NOMO-1 treated with DMSO at 0.1 percent for 48 hours (cell line): ENCODE measurements at regions not wholly inside any gene's neighbourhood (a gene's known extent, or its start where the extent isn't known, plus 50 kb on each side); places are given as distances from the start of the nearest gene placed in this dataset.
"Not testable (repeated sequence)": the region's sequence is repeated elsewhere in the genome, so short reads cannot be mapped to it uniquely, and the experiment has no call there.

Experiments
- DNase-seq: peaks from one replicate; lab custom pipeline; 2025; ENCODE audit not compliant: unreplicated experiment; lab: John Stamatoyannopoulos, UW

GRCh38 chr3:87796137-87796842 lies 262.5 kb downstream of the CGGBP1 start:
- no peak for DNase-seq

GRCh38 chr3:87795701-87796100 lies 263.1 kb downstream of the CGGBP1 start:
- peak; percentile 12 for DNase-seq

GRCh38 chr3:87793337-87793877 lies 265.4 kb downstream of the CGGBP1 start:
- no peak for DNase-seq

GRCh38 chr3:87792534-87793336 lies 266.1 kb downstream of the CGGBP1 start, which contains the start of gene HTR1F:
Gene HTR1F, plus strand, starts transcription at chr3:87792706.
- peak; percentile 17 for DNase-seq

- no peak for DNase-seq
These were observed 266.6 kb downstream of the CGGBP1 start for GRCh38 chr3:87792198-87792533.

GRCh38 chr3:87791248-87792027 lies 267.4 kb downstream of the CGGBP1 start:
- DNase-seq = no peak

- not testable (repeated sequence) for DNase-seq
These were observed 269.8 kb downstream of the CGGBP1 start for GRCh38 chr3:87789049-87789448.

- no peak for DNase-seq
These were observed 270.3 kb downstream of the CGGBP1 start for GRCh38 chr3:87788516-87788915.

- DNase-seq = peak; percentile 95
These were observed 278.0 kb downstream of the CGGBP1 start for GRCh38 chr3:87780811-87781210.

GRCh38 chr3:87778876-87779275 lies 279.9 kb downstream of the CGGBP1 start:
- no peak for DNase-seq

GRCh38 chr3:87771337-87772192 lies 287.2 kb downstream of the CGGBP1 start:
- peak; percentile 51 for DNase-seq

- no peak for DNase-seq
These were observed 292.1 kb downstream of the CGGBP1 start for GRCh38 chr3:87766721-87767120.

- DNase-seq = no peak
These were observed 293.5 kb downstream of the CGGBP1 start for GRCh38 chr3:87765256-87765655.

- no peak for DNase-seq
These were observed 297.0 kb downstream of the CGGBP1 start for GRCh38 chr3:87761795-87762194.

- DNase-seq = no peak
These were observed 297.5 kb downstream of the CGGBP1 start for GRCh38 chr3:87761341-87761740.

GRCh38 chr3:87756616-87757015 lies 302.2 kb downstream of the CGGBP1 start:
- no peak for DNase-seq

- DNase-seq = no peak
These were observed 303.0 kb downstream of the CGGBP1 start for GRCh38 chr3:87755852-87756251.

- no peak for DNase-seq
These were observed 316.6 kb downstream of the CGGBP1 start for GRCh38 chr3:87742250-87742649.

GRCh38 chr3:87740894-87741293 lies 317.9 kb downstream of the CGGBP1 start:
- DNase-seq = not testable (repeated sequence)

- not testable (repeated sequence) for DNase-seq
These were observed 321.0 kb downstream of the CGGBP1 start for GRCh38 chr3:87737817-87738216.
